ENCODE measurements at regions not wholly inside any gene's neighbourhood (a gene's known extent, or its start where the extent isn't known, plus 50 kb on each side); places are given as distances from the start of the nearest gene placed in this dataset.
"Not testable (repeated sequence)": the region's sequence is repeated elsewhere in the genome, so short reads cannot be mapped to it uniquely, and the experiment has no call there.

GRCh38 chr3:177647876-177648275 lies 450.6 kb upstream of the TBL1XR1 start:
- no peak for DNase-seq (ENCODE audit: low read depth)
- TF ChIP-seq CTCF (IDR thresholded peaks at IDR 0.05; ENCODE audit: low read depth, low read length, missing control alignments): no peak
- no peak overlapping the region for H3K4me3 ChIP-seq (ENCODE audit: low read depth, low read length)

DNA sequence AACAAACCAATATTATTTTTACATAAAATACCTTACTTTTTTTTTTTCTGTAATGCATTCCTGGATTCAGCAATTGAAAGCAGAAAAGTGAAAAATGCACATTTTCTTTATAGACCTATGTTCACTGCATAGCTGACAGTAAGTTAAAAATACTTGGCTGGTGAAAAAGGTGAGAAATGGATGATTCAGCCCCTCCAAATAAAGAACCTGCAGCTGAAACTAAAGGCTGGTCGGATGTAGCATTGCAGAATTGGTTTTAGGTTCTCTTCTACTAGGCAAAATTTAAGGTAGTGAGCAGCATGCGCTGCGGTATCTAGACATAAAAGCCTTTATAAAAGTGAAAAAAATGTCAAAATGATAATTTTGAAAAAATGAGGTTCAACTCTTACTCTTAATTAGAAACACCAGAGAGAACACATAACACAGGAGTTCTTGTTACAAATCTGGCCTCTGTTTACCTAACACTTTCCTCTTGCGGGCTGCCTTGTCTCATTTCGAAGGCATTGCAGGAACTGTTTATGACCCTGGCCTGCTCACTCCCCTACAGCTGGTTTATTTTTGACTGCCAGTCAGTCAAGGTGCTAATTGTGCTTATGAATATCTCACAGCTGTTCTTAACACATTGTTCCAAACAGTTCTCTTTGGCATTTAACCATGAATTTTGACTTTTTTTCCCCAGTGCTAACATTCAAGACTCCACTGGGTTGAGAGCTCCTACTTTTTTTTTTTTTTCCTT lies 455.4 kb upstream of the TBL1XR1 start:
- DNase-seq (ENCODE audit: low read depth): no peak
- H3K4me3 ChIP-seq (ENCODE audit: low read depth, low read length): no peak overlapping the region
- TF ChIP-seq CTCF (IDR thresholded peaks at IDR 0.05; ENCODE audit: low read depth, low read length, missing control alignments): no peak

GRCh38 chr3:177657243-177657642 lies 460.0 kb upstream of the TBL1XR1 start:
- TF ChIP-seq CTCF (IDR thresholded peaks at IDR 0.05; ENCODE audit: low read depth, low read length, missing control alignments): no peak
- no peak overlapping the region for H3K4me3 ChIP-seq (ENCODE audit: low read depth, low read length)
- no peak for DNase-seq (ENCODE audit: low read depth)

DNA sequence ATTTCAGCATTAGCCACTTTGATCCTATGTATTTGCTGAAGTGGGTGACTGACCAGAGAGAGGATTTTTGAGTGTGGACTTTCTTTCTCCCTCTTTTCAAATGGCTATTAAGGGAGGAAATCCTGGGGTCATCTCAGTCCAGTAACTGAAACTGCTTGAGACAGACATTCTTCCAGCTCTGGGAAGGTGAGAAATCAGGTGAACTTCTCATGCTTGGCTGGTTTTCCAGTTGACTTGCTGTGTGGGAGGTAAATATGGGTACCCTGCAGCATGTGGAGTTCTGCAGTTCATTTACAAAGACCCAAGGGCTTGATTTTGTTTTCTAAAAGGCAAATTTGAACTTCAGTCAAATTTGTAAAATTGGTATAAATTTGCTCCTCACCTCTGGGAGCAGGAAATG lies 461.1 kb upstream of the TBL1XR1 start:
- TF ChIP-seq CTCF (IDR thresholded peaks at IDR 0.05; ENCODE audit: low read depth, low read length, missing control alignments): no peak
- H3K4me3 ChIP-seq (ENCODE audit: low read depth, low read length): no peak overlapping the region
- DNase-seq (ENCODE audit: low read depth): no peak

GRCh38 chr3:177664380-177665103 lies 467.3 kb upstream of the TBL1XR1 start:
- peak; percentile 2 for TF ChIP-seq CTCF (IDR thresholded peaks at IDR 0.05; ENCODE audit: low read depth, low read length, missing control alignments)
- not testable (repeated sequence) for H3K4me3 ChIP-seq (ENCODE audit: low read depth, low read length); DNase-seq (ENCODE audit: low read depth)

GRCh38 chr3:177665122-177665808 lies 468.0 kb upstream of the TBL1XR1 start:
- no peak for DNase-seq (ENCODE audit: low read depth)
- H3K4me3 ChIP-seq (ENCODE audit: low read depth, low read length): no peak overlapping the region
- no peak for TF ChIP-seq CTCF (IDR thresholded peaks at IDR 0.05; ENCODE audit: low read depth, low read length, missing control alignments)

Measured in GM12864 (cell line).